ENCODE measurements at regions not wholly inside any gene's neighbourhood (a gene's known extent, or its start where the extent isn't known, plus 50 kb on each side); places are given as distances from the start of the nearest gene placed in this dataset.

DNA sequence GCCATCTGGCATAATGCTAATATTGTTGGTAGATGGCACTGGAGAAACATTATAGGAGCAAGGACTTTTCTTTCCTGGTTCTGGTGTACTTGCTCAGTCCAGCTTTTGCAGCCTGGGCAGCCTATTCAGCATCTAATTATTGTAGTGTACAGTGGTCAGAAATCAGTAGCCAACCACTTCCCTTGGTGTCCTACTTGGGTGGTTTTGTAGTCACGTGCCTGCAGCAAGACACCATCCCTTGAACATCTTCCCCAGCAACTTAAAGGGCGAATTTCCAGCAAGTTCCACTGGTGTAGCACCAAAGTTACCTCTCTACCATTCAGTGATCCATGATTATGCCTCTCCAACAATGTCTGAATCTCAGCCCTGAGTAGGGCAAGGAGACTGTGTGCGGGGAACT is 557.6 kb downstream of the SATB2 start:
- TF ChIP-seq EZH2 (IDR thresholded peaks at IDR 0.05) (no peak), POLR2AphosphoS5 (IDR thresholded peaks at IDR 0.05; ENCODE audit: borderline replicate concordance, low read depth, low read length) (no peak), FOXP2 (optimal IDR thresholded peaks at IDR 0.05; ENCODE audit: control extremely low read depth, extremely low read length, insufficient read depth) (no peak)
